ENCODE measurements at regions not wholly inside any gene's neighbourhood (a gene's known extent, or its start where the extent isn't known, plus 50 kb on each side); places are given as distances from the start of the nearest gene placed in this dataset.

- TF ChIP-seq CTCF (IDR thresholded peaks at IDR 0.05; ENCODE audit: low read depth, low read length), result no peak
- DNase-seq (ENCODE audit: low read depth in 2 of 2), result no peak
- no peak overlapping the region for H3K4me3 ChIP-seq (replicated peaks in 1 of 2; ENCODE audit: low read depth in 2 of 2, low read length in 2 of 2)
Measured at GRCh38 chr11:28504555-28505110, 396.4 kb downstream of the METTL15 start.

GRCh38 chr11:28495333-28495732 lies 387.1 kb downstream of the METTL15 start:
- TF ChIP-seq CTCF (IDR thresholded peaks at IDR 0.05; ENCODE audit: low read depth, low read length), result no peak
- no peak for DNase-seq (ENCODE audit: low read depth in 2 of 2)
- H3K4me3 ChIP-seq (replicated peaks in 1 of 2; ENCODE audit: low read depth in 2 of 2, low read length in 2 of 2), result no peak overlapping the region

GRCh38 chr11:28491431-28491830 lies 383.2 kb downstream of the METTL15 start:
- DNase-seq (ENCODE audit: low read depth in 2 of 2), result peak in 1 of 2 donors; percentile 13
- TF ChIP-seq CTCF (IDR thresholded peaks at IDR 0.05; ENCODE audit: low read depth, low read length), result no peak
- no peak overlapping the region for H3K4me3 ChIP-seq (replicated peaks in 1 of 2; ENCODE audit: low read depth in 2 of 2, low read length in 2 of 2)

GRCh38 chr11:28490773-28491382 lies 382.7 kb downstream of the METTL15 start:
- no peak for TF ChIP-seq CTCF (IDR thresholded peaks at IDR 0.05; ENCODE audit: low read depth, low read length)
- peak; percentile 50 to 53 for DNase-seq (ENCODE audit: low read depth in 2 of 2)
- H3K4me3 ChIP-seq (replicated peaks in 1 of 2; ENCODE audit: low read depth in 2 of 2, low read length in 2 of 2), result no peak overlapping the region

- DNase-seq (ENCODE audit: low read depth in 2 of 2), result no peak
- H3K4me3 ChIP-seq (replicated peaks in 1 of 2; ENCODE audit: low read depth in 2 of 2, low read length in 2 of 2), result no peak overlapping the region
- no peak for TF ChIP-seq CTCF (IDR thresholded peaks at IDR 0.05; ENCODE audit: low read depth, low read length)
Measured at GRCh38 chr11:28488336-28488735, 380.1 kb downstream of the METTL15 start.

- no peak for DNase-seq (ENCODE audit: low read depth in 2 of 2)
- H3K4me3 ChIP-seq (replicated peaks in 1 of 2; ENCODE audit: low read depth in 2 of 2, low read length in 2 of 2), result no peak overlapping the region
- TF ChIP-seq CTCF (IDR thresholded peaks at IDR 0.05; ENCODE audit: low read depth, low read length), result no peak
Measured at GRCh38 chr11:28483072-28483867, 375.1 kb downstream of the METTL15 start.
